Right atrium auricular region (tissue), 2 donors: ENCODE measurements at regions not wholly inside any gene's neighbourhood (a gene's known extent, or its start where the extent isn't known, plus 50 kb on each side); places are given as distances from the start of the nearest gene placed in this dataset.
A peak's percentile ranks its signal among the peaks of the same experiment; 100 is the strongest.

Experiments
- DNase-seq: peaks from one replicate; pipeline ENCODE4 v3.0.0-alpha.2; 2019; ENCODE audit warnings: low spot score
- H3K27ac ChIP-seq, 2 donors: fragments of 200-600 bp; sonication (generic); 1 replicate in 1 of 2; 2 replicates in 1 of 2; pipeline ENCODE4 v1.5.1; 2016 to 2019
- H3K27me3 ChIP-seq, 2 donors: fragments of 200-600 bp; sonication (generic); one replicate each; pipeline versions ENCODE4 v1.5.1 to v1.6.0; 2017 to 2019
- H3K36me3 ChIP-seq: fragments of 200-600 bp; sonication (generic); one replicate; pipeline ENCODE4 v1.5.1; 2016
- H3K4me1 ChIP-seq, 2 donors: fragments of 200-600 bp; sonication (generic); one replicate each; pipeline versions ENCODE4 v1.5.1 to v1.6.0; 2017 to 2019
- H3K4me3 ChIP-seq, 2 donors: fragments of 200-600 bp; sonication (generic); 1 replicate in 1 of 2; 2 replicates in 1 of 2; pipeline ENCODE4 v1.5.1; 2017 to 2019; ENCODE audit warnings: mild to moderate bottlenecking in 1 of 2, moderate library complexity in 1 of 2
- H3K9me3 ChIP-seq, 2 donors: fragments of 200-600 bp; sonication (generic); one replicate each; pipeline ENCODE4 v1.5.1; 2019
- TF ChIP-seq, protein P1 (sequence below), 2 donors: fragments of 200-600 bp; sonication (generic); IDR thresholded peaks; one replicate each; pipeline ENCODE4 v1.5.1; 2019; ENCODE audit warnings: antibody characterized with exemption in 2 of 2

DNA sequence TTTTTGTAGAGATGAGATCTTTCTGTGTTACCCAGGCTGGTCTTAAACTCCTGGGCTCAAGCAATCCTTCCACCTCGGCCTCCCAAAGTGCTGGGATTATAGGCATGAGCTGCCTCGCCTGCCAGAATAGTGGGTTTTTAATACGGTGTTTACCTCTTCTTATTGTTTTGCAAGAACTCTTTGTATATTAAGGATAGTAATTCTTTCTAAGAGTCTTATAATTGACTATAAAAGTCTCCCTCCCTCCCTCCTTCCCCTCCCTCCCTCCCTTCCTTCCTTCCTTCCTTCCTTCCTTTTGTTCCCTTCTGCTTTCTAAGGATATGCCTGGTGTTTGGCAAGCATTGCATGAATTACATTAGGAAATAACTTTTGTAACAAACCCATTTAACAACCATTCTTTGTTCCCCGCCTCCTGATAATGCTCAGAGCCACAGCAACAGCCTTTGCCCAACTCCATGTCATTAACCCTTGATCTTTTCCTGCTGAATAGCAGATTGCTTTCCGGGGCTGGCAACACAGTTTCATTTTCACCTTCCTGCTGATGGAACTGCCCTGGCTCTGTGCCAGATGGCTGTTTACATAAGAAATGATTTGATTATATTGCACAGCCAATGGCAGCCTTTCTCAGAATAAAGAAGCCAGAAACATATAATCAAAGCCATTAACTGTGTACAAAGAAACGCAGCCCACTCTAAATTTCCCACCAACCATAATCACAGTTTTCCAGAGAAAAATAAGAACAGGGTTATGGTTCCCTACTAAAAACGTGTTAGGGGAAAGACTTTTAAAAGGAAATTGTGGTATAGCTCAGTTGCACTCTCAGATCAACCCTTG lies 143.7 kb upstream of the PTPN1 start:
- DNase-seq, result peak; percentile 76

DNA sequence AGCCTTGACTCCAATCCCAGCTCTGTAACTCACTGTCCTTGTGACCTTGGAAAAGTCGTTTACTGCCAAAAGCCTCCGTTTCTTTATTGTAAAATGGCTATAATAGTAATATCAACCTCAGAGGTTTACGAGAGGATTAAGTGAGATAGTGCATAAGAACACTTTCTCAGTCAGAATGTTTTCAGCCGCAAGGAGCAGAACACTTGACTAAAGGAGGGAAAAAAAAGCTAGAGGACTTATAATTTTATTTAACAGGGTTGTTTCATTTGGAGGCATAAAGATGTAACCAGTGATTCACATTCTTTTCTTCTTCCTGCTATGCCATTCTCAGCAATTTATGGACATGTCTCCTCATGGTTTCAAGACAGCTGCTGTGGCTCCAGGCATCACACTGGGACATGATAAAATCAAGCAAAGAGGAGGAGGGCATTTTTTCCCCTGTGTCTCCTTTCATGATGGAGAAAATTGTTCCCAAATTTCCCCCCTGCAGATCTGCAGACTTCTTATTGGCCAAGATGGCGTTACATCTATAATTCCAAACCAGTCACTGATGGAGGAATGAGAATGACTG lies 143.0 kb upstream of the PTPN1 start:
- TF ChIP-seq, protein P1, sequence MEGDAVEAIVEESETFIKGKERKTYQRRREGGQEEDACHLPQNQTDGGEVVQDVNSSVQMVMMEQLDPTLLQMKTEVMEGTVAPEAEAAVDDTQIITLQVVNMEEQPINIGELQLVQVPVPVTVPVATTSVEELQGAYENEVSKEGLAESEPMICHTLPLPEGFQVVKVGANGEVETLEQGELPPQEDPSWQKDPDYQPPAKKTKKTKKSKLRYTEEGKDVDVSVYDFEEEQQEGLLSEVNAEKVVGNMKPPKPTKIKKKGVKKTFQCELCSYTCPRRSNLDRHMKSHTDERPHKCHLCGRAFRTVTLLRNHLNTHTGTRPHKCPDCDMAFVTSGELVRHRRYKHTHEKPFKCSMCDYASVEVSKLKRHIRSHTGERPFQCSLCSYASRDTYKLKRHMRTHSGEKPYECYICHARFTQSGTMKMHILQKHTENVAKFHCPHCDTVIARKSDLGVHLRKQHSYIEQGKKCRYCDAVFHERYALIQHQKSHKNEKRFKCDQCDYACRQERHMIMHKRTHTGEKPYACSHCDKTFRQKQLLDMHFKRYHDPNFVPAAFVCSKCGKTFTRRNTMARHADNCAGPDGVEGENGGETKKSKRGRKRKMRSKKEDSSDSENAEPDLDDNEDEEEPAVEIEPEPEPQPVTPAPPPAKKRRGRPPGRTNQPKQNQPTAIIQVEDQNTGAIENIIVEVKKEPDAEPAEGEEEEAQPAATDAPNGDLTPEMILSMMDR (IDR thresholded peaks at IDR 0.05), result no peak
- H3K27ac ChIP-seq, result no peak overlapping the region

More for the DNA sequence above, 143.7 kb upstream of the PTPN1 start:
- Histone ChIP-seq H3K27me3 (no peaks in the 10 kb centered on the region), H3K4me1 (peaks cover 0 to 5% of the 10 kb centered on the region in 2 donors), H3K36me3 (no peaks in the 10 kb centered on the region), H3K9me3 (no peaks in the 10 kb centered on the region), H3K27ac (no peak overlapping the region), H3K4me3 (no peak overlapping the region)
- TF ChIP-seq, protein P1 (IDR thresholded peaks at IDR 0.05), result no peak

DNA sequence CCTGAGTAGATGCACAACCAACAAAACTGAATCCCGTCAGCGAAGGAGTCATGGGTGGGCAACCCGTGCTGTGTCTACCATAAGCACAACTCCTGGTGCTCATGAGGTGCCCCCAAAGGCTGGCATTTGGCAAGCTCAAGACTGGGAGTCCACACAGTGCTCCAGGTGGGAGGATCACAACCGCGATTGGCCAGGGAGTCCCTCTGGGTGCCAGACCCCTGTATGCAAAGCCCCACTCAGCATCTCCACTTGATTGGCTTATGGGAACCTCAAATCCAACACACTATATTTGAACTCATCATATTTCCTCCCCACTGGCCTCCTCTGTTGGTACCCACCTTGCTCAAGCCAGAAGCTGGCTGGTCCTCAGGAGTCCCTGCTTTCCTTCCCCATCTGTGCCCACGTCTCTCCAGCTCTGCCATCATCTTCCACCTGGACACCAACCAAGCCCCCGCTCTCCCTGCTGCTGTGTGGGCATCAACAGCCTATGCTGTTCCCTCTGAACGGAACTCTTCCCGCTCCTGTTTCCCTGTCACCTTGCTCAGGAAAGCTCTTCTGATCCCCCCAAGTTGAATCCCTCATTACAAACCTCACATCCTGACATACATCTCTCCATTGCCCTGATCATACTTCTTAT lies 142.3 kb upstream of the PTPN1 start:
- H3K27me3 ChIP-seq, result no peaks in the 10 kb centered on the region
- no peak for DNase-seq
- H3K9me3 ChIP-seq, result no peaks in the 10 kb centered on the region
- no peak overlapping the region for H3K27ac ChIP-seq
- TF ChIP-seq, protein P1 (IDR thresholded peaks at IDR 0.05), result no peak
- H3K4me3 ChIP-seq, result no peak overlapping the region
- H3K36me3 ChIP-seq, result no peaks in the 10 kb centered on the region
- peaks cover 0 to 5% of the 10 kb centered on the region in 2 donors for H3K4me1 ChIP-seq

More for the DNA sequence above, 143.0 kb upstream of the PTPN1 start:
- Histone ChIP-seq H3K4me1 (peaks cover 0 to 5% of the 10 kb centered on the region in 2 donors), H3K9me3 (no peaks in the 10 kb centered on the region), H3K27me3 (no peaks in the 10 kb centered on the region), H3K36me3 (no peaks in the 10 kb centered on the region), H3K4me3 (no peak overlapping the region)
- DNase-seq, result no peak

DNA sequence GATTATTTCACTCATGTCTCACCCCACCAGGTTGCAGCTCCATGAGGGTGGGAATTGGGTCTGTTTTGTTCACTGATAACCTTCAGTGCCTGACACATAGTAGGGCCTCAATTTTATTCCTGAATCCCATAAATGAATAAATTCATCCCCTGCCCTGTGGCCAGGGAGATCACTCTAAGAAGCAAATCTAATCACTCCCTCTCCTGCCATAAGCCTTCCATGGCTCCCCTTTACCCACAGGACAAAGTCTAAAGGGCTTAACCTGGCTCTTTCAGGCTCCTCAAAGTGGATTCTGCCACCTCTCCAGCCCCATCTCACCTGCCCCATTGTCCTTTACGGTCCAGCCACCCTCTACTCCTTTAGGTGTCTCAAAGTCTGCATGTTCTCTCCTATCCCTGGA lies 141.8 kb upstream of the PTPN1 start:
- H3K36me3 ChIP-seq, result no peaks in the 10 kb centered on the region
- H3K27me3 ChIP-seq, result no peaks in the 10 kb centered on the region
- H3K4me3 ChIP-seq, result no peak overlapping the region
- H3K9me3 ChIP-seq, result no peaks in the 10 kb centered on the region
- no peak overlapping the region for H3K27ac ChIP-seq
- peaks cover 0 to 5% of the 10 kb centered on the region in 2 donors for H3K4me1 ChIP-seq
- TF ChIP-seq, protein P1 (IDR thresholded peaks at IDR 0.05), result no peak
- no peak for DNase-seq

DNA sequence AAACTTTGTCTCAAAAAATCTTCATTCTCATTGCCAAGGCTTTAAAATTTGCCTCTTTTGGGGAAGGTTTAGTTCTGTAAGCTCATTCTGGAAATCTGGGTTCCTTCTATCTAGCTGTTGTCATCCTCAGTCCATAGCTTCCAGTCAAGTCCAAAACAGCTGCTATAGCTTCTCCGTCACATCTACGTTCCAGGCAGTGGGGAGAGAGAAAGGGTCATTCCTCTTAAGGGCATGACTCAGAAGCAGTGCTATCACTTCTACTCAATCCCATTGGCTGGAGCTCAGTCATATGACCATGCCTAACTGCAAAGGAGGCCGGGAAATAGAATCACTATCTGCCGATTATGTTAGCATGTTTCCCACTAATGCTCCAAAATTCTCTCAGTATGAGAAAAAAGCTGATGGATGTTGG lies 141.4 kb upstream of the PTPN1 start:
- H3K36me3 ChIP-seq, result no peaks in the 10 kb centered on the region
- no peak for DNase-seq
- TF ChIP-seq, protein P1 (IDR thresholded peaks at IDR 0.05), result no peak

More for the DNA sequence above, 141.4 kb upstream of the PTPN1 start:
- Histone ChIP-seq H3K4me1 (peaks cover 0 to 5% of the 10 kb centered on the region in 2 donors), H3K27ac (no peak overlapping the region), H3K9me3 (no peaks in the 10 kb centered on the region), H3K4me3 (no peak overlapping the region), H3K27me3 (no peaks in the 10 kb centered on the region)
